Adrenal gland (tissue), 9 donors: ENCODE measurements at regions not wholly inside any gene's neighbourhood (a gene's known extent, or its start where the extent isn't known, plus 50 kb on each side); places are given as distances from the start of the nearest gene placed in this dataset.

Source experiments
- DNase-seq, 7 donors: peaks; one replicate each; pipeline ENCODE4 v3.0.0-alpha.2; 2019 to 2020
- H3K27ac ChIP-seq, 5 donors: fragments of 200-600 bp; sonication (generic) in 4 of 5; 1 replicate in 3 of 5; 2 replicates in 2 of 5; pipeline versions ENCODE4 v1.5.1 to v1.8.0; 2016 to 2020; ENCODE audit warnings: mild to moderate bottlenecking in 1 of 5
- H3K27me3 ChIP-seq: fragments of 200-600 bp; 2 replicates; pipeline ENCODE4 v1.8.0; 2021
- H3K36me3 ChIP-seq, 2 donors: fragments of 200-600 bp; replicated peaks in 1 of 2; 1 replicate in 1 of 2; 2 replicates in 1 of 2; pipeline versions ENCODE4 v1.5.1 to v1.8.0; 2018 to 2022
- H3K4me1 ChIP-seq, 2 donors: fragments of 200-600 bp; replicated peaks in 1 of 2; 1 replicate in 1 of 2; 2 replicates in 1 of 2; pipeline versions ENCODE4 v1.5.1 to v1.8.0; 2018 to 2021
- H3K4me3 ChIP-seq, 4 donors: fragments of 200-600 bp; sonication (generic) in 3 of 4; one replicate each; pipeline ENCODE4 v1.5.1; 2016 to 2018
- H3K9me3 ChIP-seq, 3 donors: fragments of 200-600 bp; sonication (generic) in 1 of 3; replicated peaks in 1 of 3; 1 replicate in 2 of 3; 2 replicates in 1 of 3; pipeline versions ENCODE4 v1.5.1 to v1.8.0; 2016 to 2021
- CTCF ChIP-seq, 6 experiments: fragments of 450-650 bp in 4 of 6; fragments of 200-600 bp in 2 of 6; sonication (generic) in 1 of 6; IDR thresholded peaks; 1 replicate in 5 of 6; 2 replicates in 1 of 6; pipeline versions ENCODE4 v1.5.1 to v1.8.0; 2016 to 2021; ENCODE audit warnings: antibody characterized with exemption in 6 of 6, mild to moderate bottlenecking in 2 of 6, moderate library complexity in 1 of 6
- POLR2A ChIP-seq, 2 donors: fragments of 450-650 bp; IDR thresholded peaks; one replicate each; pipeline ENCODE4 v1.6.1; 2017; ENCODE audit warnings: antibody characterized with exemption in 2 of 2, mild to moderate bottlenecking in 2 of 2, moderate library complexity in 1 of 2
- WGBS, 4 donors: extraction: QIAGEN DNeasy Blood & Tissue Kit in 2 of 4; methylation state at CpG; one replicate each; pipeline versions ENCODE4 v1.1.5 to v1.1.7; 2013 to 2017; 5-methylcytosine and 5-hydroxymethylcytosine counted together
- intact Hi-C, 2 donors: fragments of 100-400 bp; cut with DNase I; formaldehyde crosslinking; loops; one replicate each; pipeline versions ENCODE4 v1.14.1 to v1.15.0; 2022 to 2023
- donor health status: healthy with polysubstance abuse.
- donor health status: Bipolar disorder and iron deficiency.
- donor health status: DM: yes; HTN: yes; CAD: no.
- donor health status: DM: no; HTN: no; CAD: no.
- donor health status: DM: no; HTN: no; CAD: no.

GRCh38 chr19:31976775-31977536 lies 368.5 kb upstream of the ZNF507 start:
- no peaks in the 10 kb centered on the region for H3K36me3 ChIP-seq
- DNase-seq, result peak in 1 of 7 donors; percentile 29
- intact Hi-C loops, result no loop called here

GRCh38 chr19:31979362-31979761 lies 366.0 kb upstream of the ZNF507 start:
- no peak for TF ChIP-seq POLR2A (IDR thresholded peaks at IDR 0.05)
- no peak for TF ChIP-seq CTCF (IDR thresholded peaks at IDR 0.05)
- intact Hi-C loops, result no loop called here
- no peaks in the 10 kb centered on the region for H3K4me1 ChIP-seq
- no peak overlapping the region for H3K4me3 ChIP-seq
- no peak overlapping the region for H3K27ac ChIP-seq
- peak in 1 of 7 donors; percentile 13 for DNase-seq
- 88 to 90% (median 89%) methylated on average over 5 of the region's 5 CpGs for WGBS, 4 donors
- no peaks in the 10 kb centered on the region for H3K27me3 ChIP-seq
- H3K9me3 ChIP-seq, result no peaks in the 10 kb centered on the region
- H3K36me3 ChIP-seq, result no peaks in the 10 kb centered on the region

More at GRCh38 chr19:31976775-31977536, 368.5 kb upstream of the ZNF507 start:
- 88 to 96% (median 93%) methylated on average over 6 of the region's 6 CpGs for WGBS, 4 donors
- H3K9me3 ChIP-seq, result no peaks in the 10 kb centered on the region
- H3K27ac ChIP-seq, result no peak overlapping the region
- no peak overlapping the region for H3K4me3 ChIP-seq
- TF ChIP-seq POLR2A (IDR thresholded peaks at IDR 0.05) (no peak), CTCF (IDR thresholded peaks at IDR 0.05) (no peak)
- no peaks in the 10 kb centered on the region for H3K27me3 ChIP-seq
- no peaks in the 10 kb centered on the region for H3K4me1 ChIP-seq

DNA sequence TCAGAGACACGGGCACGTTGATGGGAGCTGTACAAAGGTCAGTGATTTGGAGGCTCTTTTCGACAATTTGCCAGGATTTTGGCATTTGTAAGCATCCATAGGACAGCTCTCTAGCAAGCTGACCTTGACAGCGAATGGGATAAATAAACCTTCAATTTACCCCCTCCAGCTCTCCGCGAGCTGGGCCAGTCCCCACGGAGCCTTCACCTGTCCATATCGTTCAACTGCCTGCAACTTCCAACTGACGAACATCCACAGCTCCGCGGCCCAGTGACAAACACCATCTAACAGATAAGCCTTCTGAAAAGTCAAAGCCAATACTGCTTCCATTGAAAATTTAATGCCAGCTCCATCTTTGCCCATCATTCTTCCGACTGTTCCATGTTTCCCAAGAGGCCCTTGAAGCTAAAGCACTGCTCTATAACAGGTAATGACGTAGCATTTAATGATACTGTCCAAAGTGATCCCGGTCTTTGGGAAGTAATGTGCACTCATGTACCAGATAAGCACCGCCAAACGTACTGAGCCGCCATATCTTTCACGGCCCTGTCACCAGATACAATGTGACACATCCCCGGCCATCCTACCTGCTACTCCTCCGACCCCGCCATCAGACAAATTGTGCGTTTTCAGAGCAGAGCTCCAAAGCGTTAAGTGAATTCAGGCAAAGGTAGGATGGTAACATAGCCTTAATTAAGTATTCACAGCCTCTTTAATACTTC lies 365.3 kb upstream of the ZNF507 start:
- Histone ChIP-seq H3K4me1 (no peaks in the 10 kb centered on the region), H3K4me3 (no peak overlapping the region), H3K27ac (no peak overlapping the region), H3K36me3 (no peaks in the 10 kb centered on the region), H3K27me3 (no peaks in the 10 kb centered on the region), H3K9me3 (no peaks in the 10 kb centered on the region)
- WGBS, 4 donors, result 71 to 81% (median 80%) methylated on average over 23 of the region's 23 CpGs
- no peak for TF ChIP-seq CTCF (IDR thresholded peaks at IDR 0.05)
- TF ChIP-seq POLR2A (IDR thresholded peaks at IDR 0.05), result no peak
- DNase-seq, result peak in 1 of 7 donors; percentile 27
- intact Hi-C loops, result no loop called here

- H3K27ac ChIP-seq, result no peak overlapping the region
- no peaks in the 10 kb centered on the region for H3K4me1 ChIP-seq
- H3K27me3 ChIP-seq, result no peaks in the 10 kb centered on the region
- no peak overlapping the region for H3K4me3 ChIP-seq
- no peak for DNase-seq
- TF ChIP-seq CTCF (IDR thresholded peaks at IDR 0.05) (no peak), POLR2A (IDR thresholded peaks at IDR 0.05) (no peak)
- WGBS, 4 donors, result 75 to 91% (median 82%) methylated on average over 4 to 5 of the region's 5 CpGs
- intact Hi-C loops, result no loop called here
- no peaks in the 10 kb centered on the region for H3K9me3 ChIP-seq
- no peaks in the 10 kb centered on the region for H3K36me3 ChIP-seq
Measured at GRCh38 chr19:31980796-31981195, 364.6 kb upstream of the ZNF507 start.
